Uterus (tissue), 3 donors: ENCODE measurements at regions not wholly inside any gene's neighbourhood (a gene's known extent, or its start where the extent isn't known, plus 50 kb on each side); places are given as distances from the start of the nearest gene placed in this dataset.

Source experiments
- DNase-seq, 2 donors: peaks; one replicate each; pipeline ENCODE4 v3.0.0-alpha.2; 2019 to 2020
- H3K27ac ChIP-seq, 2 donors: fragments of 200-600 bp; sonication (generic); 1 replicate in 1 of 2; 2 replicates in 1 of 2; pipeline ENCODE4 v1.5.1; 2016 to 2018
- H3K27me3 ChIP-seq, 2 donors: fragments of 200-600 bp; sonication (generic); one replicate each; pipeline ENCODE4 v1.5.1; 2018 to 2019; ENCODE audit warnings: control low read depth in 1 of 2
- H3K36me3 ChIP-seq, 2 donors: fragments of 200-600 bp; sonication (generic); one replicate each; pipeline ENCODE4 v1.5.1; 2019; ENCODE audit warnings: control low read depth in 1 of 2
- H3K4me1 ChIP-seq, 2 donors: fragments of 200-600 bp; sonication (generic); one replicate each; pipeline ENCODE4 v1.5.1; 2018 to 2019; ENCODE audit warnings: control low read depth in 1 of 2
- H3K4me3 ChIP-seq, 2 donors: fragments of 200-600 bp; sonication (generic); 1 replicate in 1 of 2; 2 replicates in 1 of 2; pipeline ENCODE4 v1.5.1; 2018 to 2019; ENCODE audit warnings: mild to moderate bottlenecking in 1 of 2
- H3K9me3 ChIP-seq, 2 donors: fragments of 200-600 bp; sonication (generic); one replicate each; pipeline ENCODE4 v1.5.1; 2019; ENCODE audit warnings: control low read depth in 1 of 2
- POLR2A ChIP-seq, 2 donors: fragments of 450-650 bp; IDR thresholded peaks; one replicate each; pipeline ENCODE4 v1.6.1; 2016; ENCODE audit warnings: antibody characterized with exemption in 2 of 2, mild to moderate bottlenecking in 1 of 2, moderate library complexity in 1 of 2
- intact Hi-C: fragments of 100-400 bp; cut with DNase I; formaldehyde crosslinking; loops from one replicate; pipeline ENCODE4 v1.15.1; 2023; ENCODE audit warnings: low total_unique reads
- TF ChIP-seq, protein P1 (sequence below), 4 experiments: fragments of 200-600 bp in 2 of 4; fragments of 450-650 bp in 2 of 4; sonication (generic) in 2 of 4; IDR thresholded peaks; one replicate each; pipeline ENCODE4 v1.5.1; 2016 to 2019; ENCODE audit warnings: antibody characterized with exemption in 4 of 4, mild to moderate bottlenecking in 2 of 4, moderate library complexity in 1 of 4
- donor health status: DM: yes; HTN: yes; CAD: no.

DNA sequence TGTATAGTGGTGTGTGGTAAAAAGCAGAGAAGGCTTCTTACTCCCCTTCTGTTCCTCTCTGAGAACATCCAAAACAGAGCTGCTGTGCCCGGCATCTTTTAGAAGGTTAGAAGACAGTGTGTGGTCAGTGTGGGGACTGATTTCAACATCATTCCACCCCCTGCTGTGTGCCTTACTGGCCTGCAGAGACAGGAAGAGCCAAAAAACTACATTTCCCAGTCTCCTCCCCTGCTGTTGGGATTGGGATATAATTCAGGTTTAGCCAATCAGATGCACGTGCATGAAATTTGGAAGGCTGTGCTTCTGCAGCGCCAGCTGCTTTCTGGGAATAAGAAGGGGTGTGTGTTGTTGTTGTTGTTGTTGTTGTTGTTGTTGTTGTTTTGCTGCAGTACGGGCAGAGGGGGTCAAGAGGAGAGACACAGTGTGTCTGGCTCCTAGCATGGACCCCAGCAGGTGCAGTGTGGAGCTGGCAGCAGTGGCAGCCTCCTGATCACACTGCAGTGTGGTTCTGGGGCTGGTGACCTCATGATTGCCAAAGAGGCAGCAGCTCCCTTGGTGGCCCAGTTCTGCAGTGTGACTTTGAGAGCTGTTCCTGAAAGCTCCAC is 74.7 kb downstream of the MRPL14 start:
- Histone ChIP-seq H3K9me3 (no peaks in the 10 kb centered on the region), H3K27ac (peak overlapping the region; percentile 89 to 91), H3K4me1 (peaks cover 0 to 15% of the 10 kb centered on the region in 2 donors), H3K4me3 (no peak overlapping the region), H3K36me3 (no peaks in the 10 kb centered on the region), H3K27me3 (no peaks in the 10 kb centered on the region)
- DNase-seq: peak in 1 of 2 donors; percentile 65
- TF ChIP-seq POLR2A (IDR thresholded peaks at IDR 0.05): no peak
- TF ChIP-seq, protein P1, sequence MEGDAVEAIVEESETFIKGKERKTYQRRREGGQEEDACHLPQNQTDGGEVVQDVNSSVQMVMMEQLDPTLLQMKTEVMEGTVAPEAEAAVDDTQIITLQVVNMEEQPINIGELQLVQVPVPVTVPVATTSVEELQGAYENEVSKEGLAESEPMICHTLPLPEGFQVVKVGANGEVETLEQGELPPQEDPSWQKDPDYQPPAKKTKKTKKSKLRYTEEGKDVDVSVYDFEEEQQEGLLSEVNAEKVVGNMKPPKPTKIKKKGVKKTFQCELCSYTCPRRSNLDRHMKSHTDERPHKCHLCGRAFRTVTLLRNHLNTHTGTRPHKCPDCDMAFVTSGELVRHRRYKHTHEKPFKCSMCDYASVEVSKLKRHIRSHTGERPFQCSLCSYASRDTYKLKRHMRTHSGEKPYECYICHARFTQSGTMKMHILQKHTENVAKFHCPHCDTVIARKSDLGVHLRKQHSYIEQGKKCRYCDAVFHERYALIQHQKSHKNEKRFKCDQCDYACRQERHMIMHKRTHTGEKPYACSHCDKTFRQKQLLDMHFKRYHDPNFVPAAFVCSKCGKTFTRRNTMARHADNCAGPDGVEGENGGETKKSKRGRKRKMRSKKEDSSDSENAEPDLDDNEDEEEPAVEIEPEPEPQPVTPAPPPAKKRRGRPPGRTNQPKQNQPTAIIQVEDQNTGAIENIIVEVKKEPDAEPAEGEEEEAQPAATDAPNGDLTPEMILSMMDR (IDR thresholded peaks at IDR 0.05): peak in 1 of 4 experiments; percentile 8
- intact Hi-C loops: no loop called here

DNA sequence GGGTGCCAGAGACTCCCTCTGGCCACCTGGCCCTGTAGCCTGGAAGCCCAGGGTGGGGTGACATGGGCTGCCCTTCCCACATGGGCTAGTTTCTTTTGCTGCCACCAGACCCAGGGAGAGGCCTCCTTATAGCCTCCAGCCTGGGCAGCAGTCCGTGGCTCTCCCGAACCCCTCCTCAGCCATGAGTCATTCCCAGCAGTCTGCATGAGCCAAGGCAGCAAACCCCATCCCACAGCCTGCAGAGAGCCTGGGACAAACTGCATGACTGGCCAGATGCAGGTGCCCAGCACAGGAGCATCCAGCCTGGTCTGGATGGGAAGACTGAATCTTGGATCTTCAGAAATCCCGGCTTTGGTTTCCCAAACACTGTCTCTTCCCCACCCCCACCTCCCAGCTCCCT is 75.7 kb downstream of the MRPL14 start:
- peak overlapping the region; percentile 89 to 91 for H3K27ac ChIP-seq
- peaks cover 0 to 8% of the 10 kb centered on the region in 2 donors for H3K4me1 ChIP-seq
- H3K36me3 ChIP-seq: no peaks in the 10 kb centered on the region
- no peaks in the 10 kb centered on the region for H3K9me3 ChIP-seq
- TF ChIP-seq, protein P1 (IDR thresholded peaks at IDR 0.05): no peak
- TF ChIP-seq POLR2A (IDR thresholded peaks at IDR 0.05): no peak
- H3K4me3 ChIP-seq: no peak overlapping the region
- peak; percentile 61 to 79 for DNase-seq
- intact Hi-C loops: no loop called here
- H3K27me3 ChIP-seq: no peaks in the 10 kb centered on the region

DNA sequence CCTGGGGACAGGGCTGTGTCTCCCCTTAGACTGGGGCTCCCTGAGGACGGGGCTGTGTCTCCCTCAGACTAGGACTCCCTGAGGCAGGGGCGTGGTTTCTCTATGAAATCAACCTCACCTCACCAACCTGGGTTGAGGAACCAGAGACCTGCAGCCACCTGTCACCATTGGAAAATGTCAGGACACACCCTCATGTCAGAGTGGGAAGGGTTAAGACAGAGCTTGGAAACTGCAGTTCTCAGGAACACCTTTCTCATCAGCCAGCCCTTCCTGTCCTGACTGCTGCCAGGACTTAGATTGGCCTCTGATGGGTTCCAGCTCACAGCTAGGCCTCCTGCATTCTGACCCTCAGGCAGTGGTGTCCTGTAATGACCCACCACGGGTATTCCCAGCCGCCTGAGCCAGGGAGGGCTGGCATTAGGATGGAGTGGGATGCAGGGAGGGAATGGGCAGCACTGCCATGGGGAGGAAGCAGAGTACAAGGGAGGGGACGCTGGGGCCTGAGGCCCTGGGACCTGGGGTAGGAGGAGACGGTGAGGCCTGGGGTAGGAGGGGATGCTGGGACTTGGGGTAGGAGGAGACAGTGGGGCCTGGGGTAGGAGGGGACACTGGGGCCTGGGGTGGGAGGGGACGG is 76.3 kb downstream of the MRPL14 start:
- TF ChIP-seq, protein P1 (IDR thresholded peaks at IDR 0.05): no peak
- TF ChIP-seq POLR2A (IDR thresholded peaks at IDR 0.05): no peak
- no peak for DNase-seq
- intact Hi-C loops: no loop called here
- no peak overlapping the region for H3K4me3 ChIP-seq
- H3K9me3 ChIP-seq: no peaks in the 10 kb centered on the region
- no peaks in the 10 kb centered on the region for H3K27me3 ChIP-seq
- H3K27ac ChIP-seq: peak overlapping the region; percentile 89 to 91
- peaks cover 0 to 8% of the 10 kb centered on the region in 2 donors for H3K4me1 ChIP-seq
- no peaks in the 10 kb centered on the region for H3K36me3 ChIP-seq

DNA sequence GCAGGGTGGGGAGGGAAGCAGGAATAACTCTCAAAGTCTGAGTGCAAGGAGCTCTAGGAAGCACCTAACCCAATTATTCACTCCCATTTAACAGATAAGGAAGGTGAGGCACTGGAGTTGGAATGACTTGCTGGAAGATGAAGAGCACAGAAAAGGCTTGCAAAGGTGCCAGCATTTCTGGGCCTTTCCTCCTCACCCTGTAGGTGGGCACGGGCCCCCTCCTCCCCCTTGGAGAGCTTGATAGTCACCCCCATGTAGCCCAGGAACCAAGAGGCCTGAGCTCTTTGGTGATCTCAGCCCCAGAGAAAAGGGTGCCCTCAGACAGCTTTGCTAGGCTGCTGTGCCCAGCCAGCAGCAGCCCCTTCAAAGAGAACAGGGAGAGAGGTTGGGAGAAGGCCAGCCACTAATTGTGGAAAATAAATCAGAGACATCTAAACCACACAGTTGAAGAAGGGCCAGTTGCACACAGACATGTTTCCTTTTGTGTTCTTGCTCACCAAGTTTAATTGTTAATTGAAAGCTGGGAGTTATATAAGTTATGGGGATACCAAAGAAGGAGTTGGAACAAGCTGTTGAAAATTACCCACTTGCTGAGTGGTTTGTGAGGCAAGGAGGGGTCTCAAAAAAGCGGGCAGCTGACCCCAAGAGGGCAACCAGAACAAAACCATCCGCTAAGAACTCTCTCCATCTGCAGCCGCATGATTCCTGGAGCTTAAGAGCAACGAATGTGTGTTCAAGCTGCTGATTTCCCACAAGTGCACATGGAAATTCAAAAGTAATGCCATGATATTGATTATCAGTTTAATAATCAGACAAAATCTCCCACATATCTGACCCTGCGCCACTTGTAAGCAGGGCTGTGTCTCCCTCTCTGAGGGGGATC is 77.0 kb downstream of the MRPL14 start:
- H3K4me3 ChIP-seq: no peak overlapping the region
- TF ChIP-seq POLR2A (IDR thresholded peaks at IDR 0.05): no peak
- TF ChIP-seq, protein P1 (IDR thresholded peaks at IDR 0.05): no peak
- peaks cover 0 to 8% of the 10 kb centered on the region in 2 donors for H3K4me1 ChIP-seq
- intact Hi-C loops: no loop called here
- no peaks in the 10 kb centered on the region for H3K36me3 ChIP-seq
- no peaks in the 10 kb centered on the region for H3K27me3 ChIP-seq
- DNase-seq: peak in 1 of 2 donors; percentile 73
- peak overlapping the region; percentile 89 to 91 for H3K27ac ChIP-seq
- no peaks in the 10 kb centered on the region for H3K9me3 ChIP-seq
